HG03378 (cell line): ENCODE measurements at regions not wholly inside any gene's neighbourhood (a gene's known extent, or its start where the extent isn't known, plus 50 kb on each side); places are given as distances from the start of the nearest gene placed in this dataset.
"Not testable (repeated sequence)": the region's sequence is repeated elsewhere in the genome, so short reads cannot be mapped to it uniquely, and the experiment has no call there.

Source experiments
- ATAC-seq: cut with Tn5 transposase; IDR thresholded peaks from one replicate; pipeline ENCODE4 v1.9.1; 2021; ENCODE audit warnings: mild to moderate bottlenecking, moderate library complexity; ENCODE audit not compliant: unreplicated experiment

DNA sequence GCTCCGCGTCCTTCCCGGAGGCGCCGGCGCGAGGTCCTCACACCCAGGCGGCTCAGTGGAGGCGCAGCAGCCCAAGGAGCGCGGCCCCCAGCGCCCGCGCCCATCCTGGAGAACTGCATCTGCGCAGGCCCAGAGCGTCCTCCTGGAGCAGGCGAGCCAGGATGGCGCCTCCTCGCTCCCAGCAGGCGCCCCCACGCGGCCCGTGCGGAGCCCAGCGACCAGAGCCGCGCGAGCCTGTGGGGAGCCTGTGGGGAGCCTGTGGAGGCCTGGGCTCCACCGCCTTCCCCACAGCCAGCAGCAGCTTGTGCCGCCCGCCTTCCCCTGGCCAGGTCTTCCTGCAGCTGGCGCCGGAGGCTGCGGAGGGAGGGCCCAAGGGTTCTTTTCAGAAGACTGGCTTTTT, 953.9 kb downstream of the TMEM121 start:
- ATAC-seq: not testable (repeated sequence)

DNA sequence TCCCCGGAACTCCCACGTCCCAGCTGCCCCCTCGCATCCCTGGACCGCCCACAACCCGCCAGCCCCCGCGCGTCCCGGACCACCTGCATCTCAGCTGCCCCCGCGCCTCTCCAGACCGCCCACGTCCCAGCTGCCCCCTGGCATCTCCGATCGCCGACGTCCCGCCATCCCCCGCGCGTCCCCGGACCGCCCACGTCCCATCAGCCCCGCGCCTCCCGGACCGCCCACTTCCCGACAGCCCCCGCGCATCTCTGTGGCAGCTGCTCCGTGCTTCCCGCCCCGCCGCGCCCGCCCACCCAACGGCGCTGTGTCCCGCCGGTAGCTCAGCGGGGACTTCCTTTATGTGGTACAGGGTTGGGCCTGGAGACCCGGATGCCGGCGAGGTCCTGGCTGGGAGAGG, 955.8 kb downstream of the TMEM121 start:
- not testable (repeated sequence) for ATAC-seq

DNA sequence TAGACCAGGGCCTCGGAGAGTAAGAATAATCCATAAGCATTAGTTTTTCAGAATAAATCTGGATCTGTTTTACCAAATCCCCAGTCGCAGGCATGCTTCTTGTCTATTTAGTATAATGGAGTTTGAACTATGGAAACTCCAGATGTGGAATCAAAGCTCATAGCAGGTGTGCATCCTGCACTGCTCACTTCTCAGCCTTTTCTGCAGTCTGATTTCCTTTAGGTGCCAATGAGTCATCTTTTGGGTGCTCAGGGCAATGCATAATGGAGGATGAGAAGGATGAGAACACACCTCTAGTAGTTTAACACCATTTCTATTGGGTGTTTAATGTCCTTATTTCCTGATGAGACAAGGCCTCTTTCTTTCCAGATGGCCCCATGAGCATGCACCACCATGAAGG, 961.2 kb downstream of the TMEM121 start:
- ATAC-seq: no peak

DNA sequence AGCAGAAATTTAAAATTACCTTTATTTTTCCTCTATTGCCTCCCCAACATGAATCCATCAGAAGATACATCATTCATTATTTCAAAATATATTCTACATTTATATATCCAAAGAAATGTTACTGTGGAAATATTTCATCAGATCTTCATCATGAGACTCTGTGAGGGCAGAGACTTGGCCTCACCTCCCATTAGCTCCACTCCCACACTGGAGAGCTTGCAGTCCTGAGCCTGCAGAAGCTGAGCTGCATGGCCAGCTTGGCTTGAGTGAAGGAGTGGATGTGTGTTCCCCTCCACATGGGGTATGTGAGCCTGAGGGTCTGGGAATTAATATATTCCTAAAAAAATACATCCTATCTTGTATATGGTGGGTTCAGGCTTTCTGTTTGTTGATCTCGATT, 961.9 kb downstream of the TMEM121 start:
- ATAC-seq: no peak

DNA sequence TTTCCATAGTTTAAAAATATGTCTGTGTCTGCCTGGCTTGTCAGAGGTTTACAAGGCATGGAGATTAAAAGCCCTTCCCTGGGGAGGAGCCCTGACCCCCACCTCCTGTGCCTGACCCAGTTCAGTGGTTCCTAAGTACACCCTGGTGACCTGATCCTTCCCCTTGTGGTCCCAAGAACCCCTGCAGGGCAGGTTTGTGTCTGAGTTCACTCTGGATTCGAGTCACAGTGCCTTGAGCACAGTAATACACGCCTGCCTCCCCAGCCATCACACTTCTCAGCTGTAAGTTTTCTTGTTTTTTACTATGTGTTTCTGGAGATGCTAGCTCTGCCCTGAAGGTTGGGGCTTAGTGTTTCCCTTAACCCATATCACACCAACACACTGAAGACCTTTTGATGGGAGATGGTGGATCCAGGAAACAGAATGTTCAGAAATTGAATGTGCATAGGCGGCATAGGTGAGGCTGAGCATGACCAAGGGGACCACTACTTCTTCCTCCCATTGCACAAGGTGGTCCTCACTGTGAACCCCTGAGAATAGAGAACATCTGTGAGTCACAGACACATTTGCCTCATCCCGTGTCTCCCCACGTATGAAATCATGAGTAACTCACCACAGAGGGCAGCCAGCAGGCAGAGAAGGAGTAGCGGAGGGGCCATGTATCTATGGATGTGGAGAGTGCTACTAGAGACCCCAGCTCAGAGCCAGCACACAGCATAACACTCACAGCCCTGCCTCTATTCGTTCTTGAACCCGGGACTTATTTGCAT, 962.9 kb downstream of the TMEM121 start:
- ATAC-seq: no peak

DNA sequence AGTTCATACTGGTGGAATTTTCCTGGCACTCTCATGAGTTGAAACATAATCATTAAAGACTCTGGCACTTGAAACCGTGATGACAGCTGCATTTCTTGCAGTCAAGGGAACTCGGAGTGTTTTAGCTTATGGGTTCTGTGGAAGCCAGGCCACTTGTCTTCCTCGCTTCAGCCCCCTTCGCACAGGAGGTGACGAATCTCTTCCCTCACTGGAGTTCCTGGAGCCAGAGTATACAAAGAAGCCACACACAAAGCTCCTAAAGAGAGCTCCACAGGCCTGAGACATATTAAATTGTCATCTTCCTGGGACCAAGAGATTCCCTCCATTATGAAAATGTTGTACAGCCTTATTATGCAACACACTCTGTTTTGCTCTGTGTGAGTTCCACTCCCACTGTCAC, 964.1 kb downstream of the TMEM121 start:
- no peak for ATAC-seq

DNA sequence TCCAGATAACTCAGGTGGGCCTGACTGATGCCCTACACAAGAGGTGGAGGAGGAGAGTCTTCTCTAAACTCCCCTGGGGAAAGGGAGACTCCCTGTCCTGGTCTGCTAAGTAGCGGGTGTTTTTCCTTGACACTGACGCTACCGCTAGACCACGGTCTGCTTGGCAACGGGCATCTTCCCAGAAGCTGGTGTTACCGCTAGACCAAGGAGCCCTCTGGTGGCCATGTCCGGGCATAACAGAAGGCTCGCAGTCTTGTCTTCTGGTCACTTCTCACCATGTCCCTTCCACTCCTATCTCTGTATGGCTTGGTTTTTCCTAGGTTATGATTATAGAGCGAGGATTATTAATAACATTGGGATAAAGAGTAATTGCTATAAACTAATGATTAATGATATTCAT, 965.5 kb downstream of the TMEM121 start:
- ATAC-seq: no peak

DNA sequence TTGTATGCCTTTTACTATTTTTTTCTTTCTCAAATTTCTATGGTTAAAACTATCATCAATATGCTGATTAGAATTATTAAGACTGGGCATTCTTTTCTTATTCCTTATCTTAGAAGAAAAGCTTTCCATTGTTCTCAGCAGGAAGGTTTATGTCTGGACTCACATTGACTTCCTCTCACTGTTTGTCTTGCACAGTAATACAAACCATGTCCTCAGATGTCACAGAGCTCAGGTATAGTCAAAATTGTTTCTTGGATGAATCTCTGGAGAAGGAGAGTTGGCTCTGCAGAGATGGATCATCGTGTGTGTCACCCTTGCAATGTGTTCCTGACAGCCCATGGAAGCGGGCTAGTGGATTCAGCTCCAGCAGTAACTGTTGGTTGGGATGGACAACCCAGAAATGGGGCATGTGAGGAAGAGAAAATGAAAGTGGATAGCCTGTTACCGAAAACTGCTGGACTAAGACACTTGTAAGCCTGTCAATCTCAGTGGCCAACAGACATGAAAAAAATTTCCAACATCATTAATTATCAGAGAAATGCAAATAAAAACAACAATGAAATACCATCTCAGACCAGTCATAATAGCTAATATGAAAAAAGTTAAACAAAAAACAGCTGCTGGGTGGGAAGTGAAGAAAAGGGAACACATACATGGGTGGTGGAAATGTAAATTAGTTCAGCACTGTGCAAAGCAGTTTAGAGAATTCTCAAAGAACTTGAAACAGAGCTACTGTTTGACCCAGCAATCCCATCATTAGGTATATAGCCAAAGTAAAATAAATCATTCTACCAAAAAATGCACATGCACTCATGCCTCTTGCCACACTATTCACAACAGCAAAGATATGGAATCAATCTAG, 967.8 kb downstream of the TMEM121 start:
- no peak for ATAC-seq

DNA sequence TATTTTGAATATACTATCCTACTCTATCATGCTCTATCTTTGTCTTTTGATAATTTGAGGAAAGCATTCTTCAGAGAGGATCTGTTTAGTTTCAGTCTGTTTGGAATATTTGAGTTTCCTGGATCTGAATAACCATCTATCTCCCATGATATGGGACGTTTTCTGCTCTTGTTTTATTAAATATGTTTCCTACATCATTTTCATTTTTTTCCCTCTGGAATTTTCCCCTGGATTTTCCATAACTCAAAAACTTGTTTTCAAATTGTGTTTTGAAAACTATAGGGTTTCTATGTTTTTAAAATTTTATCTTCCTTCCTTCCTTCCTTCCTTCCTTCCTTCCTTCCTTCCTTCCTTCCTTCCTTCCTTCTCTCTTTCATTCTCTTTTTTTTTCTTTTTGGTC, 974.2 kb downstream of the TMEM121 start:
- ATAC-seq: no peak

DNA sequence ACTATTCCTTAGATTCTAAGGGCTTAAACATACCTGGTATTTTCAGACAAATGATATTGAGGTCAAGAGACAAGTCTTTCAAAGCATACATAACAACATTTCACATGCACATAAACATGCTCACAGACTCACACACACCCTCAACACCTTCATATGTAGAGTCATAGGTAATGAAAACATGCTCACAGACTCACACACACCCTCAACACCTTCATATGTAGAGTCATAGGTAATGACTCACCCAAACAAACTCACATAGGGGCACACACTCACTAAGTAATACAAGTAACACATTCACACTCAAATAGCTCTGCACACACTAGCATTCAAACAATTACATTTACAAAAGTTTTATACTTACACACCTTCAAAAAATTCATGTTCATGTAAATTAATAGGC, 975.5 kb downstream of the TMEM121 start:
- no peak for ATAC-seq

DNA sequence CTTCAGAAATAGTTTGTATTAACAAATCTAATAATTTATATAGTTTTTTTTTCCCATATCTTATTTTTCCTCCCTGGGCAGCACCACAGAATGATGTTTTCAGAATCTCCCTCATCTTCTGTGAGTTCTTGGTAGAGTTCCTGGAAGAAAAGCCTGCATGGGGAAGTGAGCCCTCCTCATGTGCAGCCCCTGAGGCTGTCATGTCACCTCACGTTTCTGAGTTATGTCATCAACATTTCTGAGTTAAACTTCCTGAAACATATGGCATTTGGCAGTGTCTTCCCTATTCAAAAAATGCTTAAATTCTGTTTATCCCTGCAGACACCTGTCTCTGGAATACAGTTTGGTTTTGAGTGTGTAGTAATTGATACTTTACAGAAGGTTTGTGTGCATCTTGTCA, 979.0 kb downstream of the TMEM121 start:
- ATAC-seq: no peak

DNA sequence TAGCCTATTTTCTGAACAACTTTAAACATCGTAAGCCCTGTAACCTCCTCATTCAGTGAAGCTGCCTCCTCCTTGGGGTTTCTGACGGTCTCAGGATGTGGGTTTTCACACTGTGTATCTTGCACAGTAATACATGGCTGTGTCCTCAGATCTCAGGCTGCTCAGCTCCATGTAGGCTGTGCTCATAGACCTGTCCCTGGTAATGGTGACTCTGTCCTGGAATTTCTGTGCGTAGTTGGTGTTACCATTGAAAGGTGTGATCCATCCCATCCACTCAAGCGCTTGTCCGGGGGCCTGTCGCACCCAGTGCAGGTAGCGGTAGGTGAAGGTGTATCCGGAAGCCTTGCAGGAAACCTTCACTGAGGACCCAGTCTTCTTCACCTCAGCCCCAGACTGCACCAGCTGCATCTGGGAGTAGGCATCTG, 980.5 kb downstream of the TMEM121 start:
- no peak for ATAC-seq

DNA sequence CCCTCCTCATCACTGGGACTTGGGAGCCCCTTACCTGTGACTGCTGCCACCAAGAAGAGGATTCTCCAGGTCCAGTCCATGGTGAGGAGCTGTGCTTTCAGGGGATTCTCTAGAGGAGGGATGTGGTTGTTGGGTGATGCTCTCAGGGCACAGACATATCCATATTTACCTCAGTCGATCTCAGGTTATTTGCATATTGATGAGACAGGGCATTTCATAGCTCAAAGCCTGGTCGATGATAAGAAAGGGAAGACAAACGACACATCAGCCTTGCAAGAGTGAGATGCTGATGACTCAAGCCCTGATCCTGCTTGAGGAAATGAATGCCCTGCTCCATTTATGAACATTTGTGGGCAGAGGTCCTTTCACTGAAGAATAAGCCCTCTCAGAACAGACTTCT, 981.0 kb downstream of the TMEM121 start:
- no peak for ATAC-seq

DNA sequence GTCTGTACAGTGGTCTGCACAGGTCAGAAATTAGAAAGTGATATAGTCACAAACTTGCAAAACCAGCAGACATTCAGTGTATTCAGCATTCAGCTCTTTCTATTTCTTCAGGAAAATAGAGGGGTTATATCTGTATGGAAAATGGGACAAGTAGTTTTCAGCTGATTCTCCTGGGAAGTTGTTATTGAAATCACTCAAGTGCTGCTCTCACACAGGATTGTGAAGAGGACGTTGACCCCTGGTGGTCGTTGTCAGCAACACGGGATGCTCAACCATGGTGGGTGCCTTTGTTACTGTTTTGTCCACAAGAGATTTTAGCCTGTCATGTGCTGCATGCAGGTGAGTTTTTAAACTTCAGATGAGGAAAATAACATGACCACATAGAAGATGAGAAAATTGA, 981.8 kb downstream of the TMEM121 start:
- no peak for ATAC-seq

DNA sequence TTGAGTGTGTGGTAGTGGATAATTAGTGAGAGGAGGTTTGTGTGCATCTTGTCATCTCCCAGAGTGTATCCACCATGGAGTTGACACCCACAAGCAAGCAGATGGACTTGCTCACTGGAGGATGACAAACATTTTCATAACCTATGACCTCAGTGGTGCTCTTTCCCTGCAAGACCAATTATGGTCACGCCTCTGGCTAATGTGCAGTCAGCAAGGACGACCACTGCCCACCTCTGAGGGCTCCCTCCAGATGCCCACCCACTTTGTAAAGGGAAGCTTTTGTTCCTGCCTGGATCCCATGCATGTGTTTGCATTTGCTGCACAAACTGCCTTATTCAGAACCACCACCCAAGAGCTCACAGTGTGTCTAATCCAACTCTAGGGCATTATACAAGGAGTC, 982.8 kb downstream of the TMEM121 start:
- no peak for ATAC-seq

DNA sequence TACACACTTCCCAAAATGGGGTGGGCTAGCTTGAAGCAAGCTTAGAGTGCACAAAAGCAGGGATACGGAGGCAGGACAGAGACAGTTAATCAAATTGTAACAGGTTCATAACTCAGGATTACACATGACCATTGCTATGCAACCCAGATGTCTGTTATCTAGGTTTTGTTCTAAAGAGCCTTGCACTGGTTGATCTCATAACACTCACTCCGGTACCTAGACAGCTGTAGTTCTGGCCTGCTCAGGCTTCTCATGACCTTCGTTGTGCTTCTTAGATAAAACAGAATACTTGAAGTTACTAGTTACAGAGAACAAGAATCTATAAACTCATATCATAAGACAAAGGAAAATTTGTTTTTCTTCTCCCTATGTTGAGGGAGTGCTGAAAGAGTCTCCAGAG, 983.4 kb downstream of the TMEM121 start:
- no peak for ATAC-seq

DNA sequence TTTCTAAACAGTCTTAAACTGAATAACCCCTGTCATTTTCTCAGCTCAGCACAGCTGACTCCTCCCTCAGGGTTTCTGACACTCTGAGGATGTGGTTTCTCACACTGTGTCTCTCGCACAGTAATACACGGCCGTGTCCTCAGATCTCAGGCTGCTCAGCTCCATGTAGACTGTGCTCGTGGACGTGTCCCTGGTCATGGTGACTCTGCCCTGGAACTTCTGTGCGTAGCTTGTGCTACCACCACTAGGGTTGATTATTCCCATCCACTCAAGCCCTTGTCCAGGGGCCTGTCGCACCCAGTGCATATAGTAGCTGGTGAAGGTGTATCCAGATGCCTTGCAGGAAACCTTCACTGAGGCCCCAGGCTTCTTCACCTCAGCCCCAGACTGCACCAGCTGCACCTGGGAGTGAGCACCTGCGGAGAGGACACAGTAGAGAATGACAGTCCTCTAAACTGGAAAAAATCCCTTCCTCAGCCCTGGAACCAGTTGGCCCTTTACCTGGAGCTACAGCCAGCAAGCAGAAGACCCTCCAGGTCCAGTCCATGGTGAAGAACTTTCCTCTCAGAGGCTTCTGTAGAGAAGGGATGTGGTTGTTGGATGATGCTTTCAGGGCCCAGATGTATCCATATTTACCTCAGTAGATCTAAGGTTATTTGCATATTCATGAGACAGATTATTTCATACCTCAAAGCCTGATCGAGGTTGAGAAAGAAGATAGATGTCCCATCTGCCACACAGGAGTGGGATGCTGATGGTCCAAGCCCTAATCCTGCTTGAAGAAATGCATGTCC, 984.8 kb downstream of the TMEM121 start:
- ATAC-seq: no peak

DNA sequence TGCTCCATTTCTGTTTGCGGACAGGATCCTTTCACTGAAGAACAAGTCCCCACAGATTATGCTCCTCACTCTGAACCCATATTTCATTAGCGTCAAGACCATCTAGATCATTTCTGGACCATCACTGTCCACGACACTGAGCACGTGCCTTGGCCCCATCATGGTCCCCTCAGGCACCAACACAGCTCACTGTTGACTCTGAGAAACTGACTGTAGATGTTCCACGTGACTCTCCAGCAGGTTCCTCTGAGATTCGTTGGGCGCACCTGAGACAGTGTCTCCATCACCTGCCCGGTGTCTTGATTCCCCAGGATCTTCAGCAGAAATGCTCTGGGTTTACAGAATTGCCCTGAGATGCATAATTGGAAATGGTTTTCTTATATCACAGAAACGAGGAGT, 985.4 kb downstream of the TMEM121 start:
- no peak for ATAC-seq

DNA sequence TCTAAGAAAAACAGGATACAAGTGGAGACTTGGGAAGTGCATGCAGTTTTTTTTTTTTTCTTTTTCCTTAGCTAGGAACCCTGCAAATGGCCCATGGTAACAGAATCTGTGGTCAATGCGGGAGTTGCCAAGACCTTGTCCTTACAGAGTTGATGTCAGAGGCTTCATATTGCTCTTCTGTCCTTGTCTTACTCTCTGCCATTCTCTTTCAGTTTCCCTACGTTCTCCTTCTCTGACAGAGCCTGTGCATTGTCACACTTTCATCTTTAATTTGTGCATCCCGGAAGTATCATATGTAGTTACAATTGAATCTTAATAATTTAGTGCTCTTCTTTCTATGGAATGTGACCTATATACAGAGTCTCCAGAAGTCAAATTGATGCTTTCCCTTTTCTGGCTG, 986.9 kb downstream of the TMEM121 start:
- no peak for ATAC-seq

DNA sequence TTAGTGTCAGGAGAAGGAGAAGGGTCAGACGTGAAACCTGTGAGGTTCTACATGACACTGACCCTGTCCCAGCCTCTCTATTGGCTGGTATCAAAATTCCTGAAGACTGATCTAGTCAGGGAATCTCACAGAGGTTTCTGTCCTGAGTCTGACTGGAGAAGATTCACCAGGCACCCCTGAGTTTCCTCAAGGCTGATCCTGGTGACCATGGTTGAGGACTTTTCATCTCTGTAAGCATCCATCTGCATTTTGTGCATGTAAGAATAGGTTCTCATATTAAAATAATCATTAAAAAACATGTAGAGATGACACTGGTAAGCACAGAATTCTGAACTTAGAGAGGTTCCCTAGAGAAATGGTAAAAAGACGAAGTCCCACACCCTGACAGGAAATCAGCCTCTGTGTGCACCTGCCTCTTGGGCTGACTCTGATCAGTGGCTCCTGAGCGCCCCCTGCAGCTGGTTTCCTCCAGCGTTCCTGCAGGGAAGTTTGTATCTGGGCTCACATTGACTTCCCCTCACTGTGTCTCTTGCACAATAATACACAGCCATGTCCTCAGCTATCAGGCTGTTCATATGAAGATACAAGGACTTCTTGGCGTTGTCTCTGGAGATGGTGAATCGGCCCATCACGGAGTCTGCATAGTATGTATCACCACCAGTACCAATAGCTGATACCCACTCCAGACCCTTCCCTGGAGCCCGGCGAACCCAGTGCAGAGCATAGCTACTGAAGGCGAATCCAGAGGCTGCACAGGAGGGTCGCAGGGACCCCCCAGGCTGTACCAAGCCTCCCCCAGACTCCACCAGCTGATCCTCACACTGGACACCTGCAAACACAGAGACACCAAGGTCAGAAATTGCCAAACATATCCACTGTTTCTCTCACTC, 991.9 kb downstream of the TMEM121 start:
- no peak for ATAC-seq
